Upper lobe of left lung (tissue), 4 donors: ENCODE measurements at regions not wholly inside any gene's neighbourhood (a gene's known extent, or its start where the extent isn't known, plus 50 kb on each side); places are given as distances from the start of the nearest gene placed in this dataset.

Experiments
- CTCF ChIP-seq, 6 experiments: fragments of 450-650 bp in 4 of 6; fragments of 200-600 bp in 2 of 6; sonication (generic) in 2 of 6; IDR thresholded peaks; one replicate each; pipeline ENCODE4 v1.5.1; 2016 to 2019; ENCODE audit warnings: antibody characterized with exemption in 6 of 6
- POLR2A ChIP-seq, 4 donors: fragments of 450-650 bp; IDR thresholded peaks; one replicate each; pipeline ENCODE4 v1.5.1; 2016 to 2017; ENCODE audit warnings: antibody characterized with exemption in 4 of 4, mild to moderate bottlenecking in 2 of 4

- TF ChIP-seq CTCF (IDR thresholded peaks at IDR 0.05) (no peak), POLR2A (IDR thresholded peaks at IDR 0.05) (no peak)
Measured at GRCh38 chr13:60312851-60313505, 84.0 kb upstream of the TDRD3 start.
